ENCODE measurements at regions not wholly inside any gene's neighbourhood (a gene's known extent, or its start where the extent isn't known, plus 50 kb on each side); places are given as distances from the start of the nearest gene placed in this dataset.

DNA sequence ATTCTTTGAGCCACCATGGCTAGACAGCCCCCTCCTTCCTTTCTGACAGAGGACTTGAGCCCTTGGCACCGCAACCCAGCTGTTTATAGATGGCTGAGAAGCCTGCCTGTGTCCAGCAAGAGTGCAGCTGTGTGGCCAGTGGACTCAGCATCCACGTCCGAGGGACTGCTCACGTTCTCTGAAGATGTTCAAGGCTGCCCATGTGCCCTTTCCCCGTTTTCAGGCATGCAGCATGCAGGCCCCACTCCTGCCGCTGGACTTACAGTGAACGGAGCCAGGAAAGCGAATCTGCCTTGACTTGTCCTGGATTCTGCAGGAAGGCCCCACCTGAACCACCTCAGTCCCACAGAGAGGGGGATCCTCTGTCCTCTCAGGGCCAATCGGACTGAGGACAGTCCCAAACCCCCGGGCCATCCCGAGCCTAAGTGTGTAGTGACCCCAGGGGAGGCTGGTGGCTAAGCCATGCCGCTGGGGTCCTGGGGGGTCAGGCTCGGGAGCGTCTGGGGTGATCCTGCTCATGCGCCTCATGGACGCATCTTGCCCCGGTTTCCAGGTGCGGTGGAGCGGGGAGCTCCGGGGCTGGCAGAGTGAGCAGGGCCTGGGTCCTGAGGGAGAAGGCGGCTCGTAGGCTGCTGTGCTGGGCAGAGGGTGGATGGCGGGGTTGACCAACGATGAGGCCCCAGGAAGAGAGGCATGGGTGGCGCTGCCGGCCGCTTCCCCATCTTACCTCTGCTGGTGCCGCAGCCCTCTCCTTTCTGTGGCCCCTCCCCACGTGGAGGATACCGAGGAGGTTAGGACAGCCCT is 170.7 kb downstream of the CTTN start:
- Histone ChIP-seq H3K27ac (ENCODE audit: extremely low read depth, low read depth, low read length) (no peak overlapping the region), H3K4me1 (replicated peaks in 1 of 2; ENCODE audit: control insufficient read depth in 2 of 2, insufficient read depth in 2 of 2, low read length in 2 of 2) (peaks cover 0 to 12% of the 10 kb centered on the region in 2 experiments; a peak in 2 of 5 replicates), H3K9ac (ENCODE audit: insufficient read depth in 1 of 2, low read depth in 2 of 2, low read length in 2 of 2) (no peak overlapping the region), H3K36me3 (ENCODE audit: control insufficient read depth, insufficient read depth, low read length) (no peaks in the 10 kb centered on the region), H2AFZ (ENCODE audit: low read depth, low read length) (no peak overlapping the region), H3K9me3 (replicated peaks; ENCODE audit: control insufficient read depth, insufficient read depth, low read depth, low read length) (no peaks in the 10 kb centered on the region), H3K79me2 (ENCODE audit: control insufficient read depth, insufficient read depth, low read length) (no peaks in the 10 kb centered on the region), H3K4me3 (no peak overlapping the region), H3K4me2 (ENCODE audit: insufficient read depth, low read length) (no peak overlapping the region), H4K20me1 (replicated peaks; ENCODE audit: control insufficient read depth, insufficient read depth, low read length) (no peaks in the 10 kb centered on the region), H3K27me3 (ENCODE audit: control insufficient read depth in 2 of 2, insufficient read depth in 2 of 2, low read length in 2 of 2) (peaks cover 10 to 68% of the 10 kb centered on the region in 2 experiments; a peak in 4 of 5 replicates), H3K9me1 (ENCODE audit: control insufficient read depth, insufficient read depth, low read length) (no peaks in the 10 kb centered on the region)
- CTCF ChIA-PET (ENCODE audit: low intra/inter-chr PET ratio): no interaction called here
- BruUV-seq (replicated peaks): no TSS peak
- TF ChIP-seq PHB2 (IDR thresholded peaks at IDR 0.05; ENCODE audit: low read depth) (no peak), RAD51 (IDR thresholded peaks at IDR 0.05; ENCODE audit: borderline replicate concordance, low read depth) (no peak), HDAC2 (IDR thresholded peaks at IDR 0.05) (no peak), RFX1 (IDR thresholded peaks at IDR 0.05) (no peak), EP300 (IDR thresholded peaks at IDR 0.05; ENCODE audit: low read length) (no peak), CEBPG (CRISPR knock-in tag; IDR thresholded peaks at IDR 0.05) (no peak), CEBPG (tag; conservative IDR thresholded peaks at IDR 0.05 in 1 of 2, IDR thresholded peaks at IDR 0.05 in 1 of 2) (no peak)
- TF ChIP-seq, protein P1, sequence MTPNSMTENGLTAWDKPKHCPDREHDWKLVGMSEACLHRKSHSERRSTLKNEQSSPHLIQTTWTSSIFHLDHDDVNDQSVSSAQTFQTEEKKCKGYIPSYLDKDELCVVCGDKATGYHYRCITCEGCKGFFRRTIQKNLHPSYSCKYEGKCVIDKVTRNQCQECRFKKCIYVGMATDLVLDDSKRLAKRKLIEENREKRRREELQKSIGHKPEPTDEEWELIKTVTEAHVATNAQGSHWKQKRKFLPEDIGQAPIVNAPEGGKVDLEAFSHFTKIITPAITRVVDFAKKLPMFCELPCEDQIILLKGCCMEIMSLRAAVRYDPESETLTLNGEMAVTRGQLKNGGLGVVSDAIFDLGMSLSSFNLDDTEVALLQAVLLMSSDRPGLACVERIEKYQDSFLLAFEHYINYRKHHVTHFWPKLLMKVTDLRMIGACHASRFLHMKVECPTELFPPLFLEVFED (CRISPR knock-in tag; conservative IDR thresholded peaks at IDR 0.05): no peak
- TF ChIP-seq, protein P2, sequence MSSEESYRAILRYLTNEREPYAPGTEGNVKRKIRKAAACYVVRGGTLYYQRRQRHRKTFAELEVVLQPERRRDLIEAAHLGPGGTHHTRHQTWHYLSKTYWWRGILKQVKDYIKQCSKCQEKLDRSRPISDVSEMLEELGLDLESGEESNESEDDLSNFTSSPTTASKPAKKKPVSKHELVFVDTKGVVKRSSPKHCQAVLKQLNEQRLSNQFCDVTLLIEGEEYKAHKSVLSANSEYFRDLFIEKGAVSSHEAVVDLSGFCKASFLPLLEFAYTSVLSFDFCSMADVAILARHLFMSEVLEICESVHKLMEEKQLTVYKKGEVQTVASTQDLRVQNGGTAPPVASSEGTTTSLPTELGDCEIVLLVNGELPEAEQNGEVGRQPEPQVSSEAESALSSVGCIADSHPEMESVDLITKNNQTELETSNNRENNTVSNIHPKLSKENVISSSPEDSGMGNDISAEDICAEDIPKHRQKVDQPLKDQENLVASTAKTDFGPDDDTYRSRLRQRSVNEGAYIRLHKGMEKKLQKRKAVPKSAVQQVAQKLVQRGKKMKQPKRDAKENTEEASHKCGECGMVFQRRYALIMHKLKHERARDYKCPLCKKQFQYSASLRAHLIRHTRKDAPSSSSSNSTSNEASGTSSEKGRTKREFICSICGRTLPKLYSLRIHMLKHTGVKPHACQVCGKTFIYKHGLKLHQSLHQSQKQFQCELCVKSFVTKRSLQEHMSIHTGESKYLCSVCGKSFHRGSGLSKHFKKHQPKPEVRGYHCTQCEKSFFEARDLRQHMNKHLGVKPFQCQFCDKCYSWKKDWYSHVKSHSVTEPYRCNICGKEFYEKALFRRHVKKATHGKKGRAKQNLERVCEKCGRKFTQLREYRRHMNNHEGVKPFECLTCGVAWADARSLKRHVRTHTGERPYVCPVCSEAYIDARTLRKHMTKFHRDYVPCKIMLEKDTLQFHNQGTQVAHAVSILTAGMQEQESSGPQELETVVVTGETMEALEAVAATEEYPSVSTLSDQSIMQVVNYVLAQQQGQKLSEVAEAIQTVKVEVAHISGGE (CRISPR knock-in tag; IDR thresholded peaks at IDR 0.05): no peak
- TF ChIP-seq, protein P3, sequence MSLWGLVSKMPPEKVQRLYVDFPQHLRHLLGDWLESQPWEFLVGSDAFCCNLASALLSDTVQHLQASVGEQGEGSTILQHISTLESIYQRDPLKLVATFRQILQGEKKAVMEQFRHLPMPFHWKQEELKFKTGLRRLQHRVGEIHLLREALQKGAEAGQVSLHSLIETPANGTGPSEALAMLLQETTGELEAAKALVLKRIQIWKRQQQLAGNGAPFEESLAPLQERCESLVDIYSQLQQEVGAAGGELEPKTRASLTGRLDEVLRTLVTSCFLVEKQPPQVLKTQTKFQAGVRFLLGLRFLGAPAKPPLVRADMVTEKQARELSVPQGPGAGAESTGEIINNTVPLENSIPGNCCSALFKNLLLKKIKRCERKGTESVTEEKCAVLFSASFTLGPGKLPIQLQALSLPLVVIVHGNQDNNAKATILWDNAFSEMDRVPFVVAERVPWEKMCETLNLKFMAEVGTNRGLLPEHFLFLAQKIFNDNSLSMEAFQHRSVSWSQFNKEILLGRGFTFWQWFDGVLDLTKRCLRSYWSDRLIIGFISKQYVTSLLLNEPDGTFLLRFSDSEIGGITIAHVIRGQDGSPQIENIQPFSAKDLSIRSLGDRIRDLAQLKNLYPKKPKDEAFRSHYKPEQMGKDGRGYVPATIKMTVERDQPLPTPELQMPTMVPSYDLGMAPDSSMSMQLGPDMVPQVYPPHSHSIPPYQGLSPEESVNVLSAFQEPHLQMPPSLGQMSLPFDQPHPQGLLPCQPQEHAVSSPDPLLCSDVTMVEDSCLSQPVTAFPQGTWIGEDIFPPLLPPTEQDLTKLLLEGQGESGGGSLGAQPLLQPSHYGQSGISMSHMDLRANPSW (CRISPR knock-in tag; IDR thresholded peaks at IDR 0.05): no peak
- no peak for DNase-seq (ENCODE audit: extremely low read depth in 1 of 4, low spot score in 3 of 4)
- FAIRE-seq: no peak
- in situ Hi-C loops (cut with MboI): no loop called here
- POLR2A ChIA-PET: interaction anchor here (0.5 to 0.9 kb wide), 3 partner anchors 173 to 560 kb away, joined by 3 to 5 read pairs (median 3); no protein-coding TSS in a partner anchor
- 10% methylated on average over 21 of the region's 30 CpGs for WGBS (ENCODE audit: insufficient coverage, low coverage, missing lambda C conversion rate)
- no peak for ATAC-seq
- intact Hi-C loops (cut with micrococcal nuclease): no loop called here

Measured in K562 (cell line).